Skin of body (tissue), 1 donor: ENCODE measurements at regions not wholly inside any gene's neighbourhood (a gene's known extent, or its start where the extent isn't known, plus 50 kb on each side); places are given as distances from the start of the nearest gene placed in this dataset.
A peak's percentile ranks its signal among the peaks of the same experiment; 100 is the strongest.
"Not testable (repeated sequence)": the region's sequence is repeated elsewhere in the genome, so short reads cannot be mapped to it uniquely, and the experiment has no call there.

ENCODE experiments used
- DNase-seq: peaks from one replicate; lab custom pipeline; 2025; lab: John Stamatoyannopoulos, UW

GRCh38 chr5:1999794-2000193 lies 117.1 kb upstream of the IRX4 start:
- no peak for DNase-seq

GRCh38 chr5:1998716-1999317 lies 116.1 kb upstream of the IRX4 start:
- DNase-seq = peak; percentile 61

GRCh38 chr5:1998348-1998669 lies 115.6 kb upstream of the IRX4 start:
- DNase-seq = no peak

- DNase-seq = no peak
Measured at GRCh38 chr5:1997640-1998347, 115.1 kb upstream of the IRX4 start.

DNA sequence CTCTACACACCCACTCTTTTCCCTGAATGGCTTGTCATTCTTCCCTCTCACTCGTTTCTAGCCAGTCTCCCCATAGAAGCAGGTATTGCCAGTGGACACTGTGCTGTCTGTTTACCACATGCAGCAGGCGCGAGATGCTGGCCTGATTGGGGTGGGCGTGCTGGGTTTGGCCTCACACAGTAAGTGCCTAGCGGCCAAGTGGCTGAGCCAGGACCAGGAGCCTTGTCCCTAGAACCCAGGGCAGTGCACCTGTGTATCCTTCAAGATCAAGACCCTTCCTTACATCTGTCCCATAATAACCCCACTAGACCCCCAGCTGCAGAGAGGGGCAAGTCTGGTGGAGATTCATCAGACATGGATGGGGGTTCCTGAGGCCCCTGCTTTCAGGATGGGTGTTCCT lies 112.8 kb upstream of the IRX4 start:
- DNase-seq = no peak

DNA sequence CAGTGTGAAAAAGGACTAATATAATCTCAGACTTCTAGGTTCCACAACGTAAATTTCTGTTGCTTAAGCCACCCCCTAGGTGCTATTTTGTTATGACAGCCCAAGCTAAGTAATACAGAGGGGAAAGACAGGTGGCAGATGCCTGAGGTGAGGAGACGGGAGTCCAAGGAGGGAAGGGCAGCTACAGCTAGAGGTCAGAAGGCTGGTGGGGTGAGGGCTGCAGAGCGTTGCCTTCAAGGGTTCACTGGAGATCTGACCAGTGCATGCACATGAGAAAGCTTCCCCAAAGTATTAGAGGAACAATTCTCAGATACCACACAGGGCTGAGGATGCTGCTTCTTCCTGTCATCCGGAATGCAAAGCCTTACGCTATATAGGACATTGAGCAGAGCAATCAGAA lies 104.7 kb upstream of the IRX4 start:
- DNase-seq = no peak

DNA sequence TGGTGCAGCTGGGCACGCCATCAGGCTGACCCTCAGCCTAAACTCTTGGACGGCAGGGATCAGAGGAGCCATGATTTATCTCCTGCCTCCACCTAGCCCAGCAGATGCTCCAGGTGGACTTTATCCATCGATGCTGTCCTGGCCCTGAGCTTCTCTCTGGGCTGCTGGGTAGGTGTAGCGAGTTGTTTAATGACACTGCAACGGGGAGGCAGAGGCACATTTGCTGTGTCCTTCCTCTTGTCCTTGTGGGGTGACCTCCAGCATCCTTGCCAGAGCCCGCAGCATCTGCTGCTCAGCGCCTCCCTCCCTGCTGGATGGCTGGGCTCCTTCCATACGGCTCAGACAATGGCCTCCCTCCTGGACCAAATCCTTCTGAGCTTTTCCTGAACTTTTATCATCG lies 103.1 kb upstream of the IRX4 start:
- DNase-seq = no peak

- no peak for DNase-seq
Measured at GRCh38 chr5:1983919-1984695, 101.4 kb upstream of the IRX4 start.

DNA sequence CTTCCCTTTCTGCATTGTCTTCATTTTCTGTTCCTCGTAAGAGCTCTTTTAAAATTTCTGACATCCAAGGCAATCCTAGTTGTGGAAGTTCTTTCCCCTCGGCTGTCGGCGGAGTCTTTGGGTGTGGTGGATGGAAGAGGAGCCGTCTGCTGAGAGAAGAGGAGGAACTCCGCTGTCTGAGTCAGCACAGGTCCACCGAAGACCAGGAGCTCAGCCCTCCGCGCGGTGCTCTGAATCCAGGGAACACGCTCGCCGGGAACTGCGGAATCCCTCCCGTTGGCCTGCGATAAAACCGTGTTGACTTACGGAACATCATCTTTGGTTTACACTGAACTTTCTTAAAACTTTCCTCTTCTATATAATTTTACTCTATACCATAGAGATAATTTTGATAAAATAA lies 100.7 kb upstream of the IRX4 start:
- no peak for DNase-seq

GRCh38 chr5:1982561-1982960 lies 99.8 kb upstream of the IRX4 start:
- not testable (repeated sequence) for DNase-seq

DNA sequence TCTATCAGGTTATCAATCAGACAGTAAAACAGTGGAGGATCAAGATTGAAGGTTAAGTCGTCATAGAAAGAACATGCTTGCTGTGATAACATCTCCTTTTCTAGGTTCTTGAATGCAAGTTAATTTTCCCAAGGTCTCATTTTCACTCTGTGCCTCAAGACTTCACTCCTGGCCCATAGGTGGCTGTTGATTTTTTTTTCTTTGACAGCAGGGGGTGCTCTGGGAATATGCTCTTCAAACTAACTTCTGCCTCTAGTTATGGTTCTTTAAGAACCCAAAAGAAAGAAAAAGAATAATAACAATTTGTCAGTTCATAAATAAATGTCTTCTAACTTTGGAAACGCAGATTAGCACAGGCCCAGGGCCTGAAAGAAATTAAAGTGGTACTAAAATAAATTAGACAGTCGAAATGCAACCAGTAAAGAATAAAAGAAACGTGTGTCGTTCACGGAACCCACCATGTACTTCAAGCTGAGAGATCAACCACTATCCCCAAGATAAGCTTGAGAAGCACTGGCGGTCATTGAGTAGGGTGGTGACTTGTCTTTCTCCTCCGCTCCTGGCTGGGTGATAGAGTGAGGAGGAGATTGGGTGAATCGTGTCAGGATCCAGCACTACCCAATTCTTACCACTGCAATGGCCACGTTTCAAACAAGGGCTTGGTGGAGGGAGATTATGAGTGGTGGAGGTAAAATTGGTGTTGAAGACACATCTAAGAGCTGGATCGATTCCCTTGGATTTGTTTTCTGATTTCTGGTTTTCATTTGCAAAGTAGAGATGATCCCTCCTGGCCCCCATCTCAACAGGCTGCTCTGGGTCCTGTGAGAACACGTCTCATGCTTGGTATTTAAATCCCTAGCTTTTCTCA lies 93.4 kb upstream of the IRX4 start:
- DNase-seq = no peak

DNA sequence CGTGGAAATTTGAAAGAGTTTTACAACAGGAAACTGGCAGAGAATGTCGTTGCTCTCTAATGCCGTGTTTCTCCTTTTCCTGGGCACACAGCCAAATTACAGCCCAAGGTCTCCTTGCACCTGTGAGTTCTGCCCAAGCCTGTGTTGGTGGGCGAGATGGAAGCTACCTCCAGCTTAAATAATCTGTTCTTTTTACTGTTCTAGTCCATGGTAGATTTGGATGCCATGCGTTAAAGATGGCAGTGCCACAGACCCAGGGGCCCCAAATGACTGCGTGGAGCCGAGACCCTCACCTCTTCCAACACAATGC lies 92.6 kb upstream of the IRX4 start:
- no peak for DNase-seq

GRCh38 chr5:1974501-1975405 lies 92.0 kb upstream of the IRX4 start:
- DNase-seq = no peak

- no peak for DNase-seq
Measured at GRCh38 chr5:1974081-1974480, 91.4 kb upstream of the IRX4 start.

GRCh38 chr5:1973391-1974013 lies 90.8 kb upstream of the IRX4 start:
- no peak for DNase-seq

DNA sequence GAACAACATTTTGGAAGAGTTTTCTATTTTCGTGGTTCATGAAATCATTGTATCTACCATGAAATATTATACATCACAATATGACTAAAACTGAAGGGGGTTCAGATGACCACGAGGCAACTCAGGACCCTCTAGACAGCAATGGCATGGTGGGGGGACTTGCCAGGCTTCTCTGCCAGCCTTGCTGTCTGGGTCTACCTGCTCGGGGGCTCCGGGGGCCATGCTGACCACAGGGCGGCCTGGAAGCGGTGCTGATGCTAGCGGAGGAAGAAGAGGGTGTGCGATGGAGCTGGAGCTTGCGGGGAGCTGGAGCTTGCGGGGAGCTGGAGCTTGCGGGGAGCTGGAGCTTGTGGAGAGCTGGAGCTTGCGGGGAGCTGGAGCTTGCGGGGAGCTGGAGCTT lies 89.2 kb upstream of the IRX4 start:
- DNase-seq = no peak

DNA sequence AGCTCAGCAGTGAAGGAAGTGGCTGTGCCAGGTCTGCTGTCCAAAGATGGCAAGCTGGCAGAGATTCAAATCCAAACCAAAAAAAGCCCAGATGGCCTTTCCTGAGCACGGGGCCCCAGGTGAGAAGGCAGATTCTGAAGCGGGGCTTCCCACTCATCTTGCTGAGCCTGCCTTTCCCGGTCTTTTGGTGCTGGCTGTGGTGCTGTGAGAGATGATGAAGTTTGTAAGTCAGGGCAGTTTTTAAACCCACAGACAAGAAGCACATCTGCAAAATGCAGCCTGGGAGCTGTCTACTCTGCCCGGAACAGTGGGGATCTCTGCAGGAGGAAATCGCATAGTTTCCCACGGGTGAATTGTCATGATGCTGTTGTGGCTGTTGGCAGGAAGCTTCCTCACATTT lies 85.0 kb upstream of the IRX4 start:
- peak; percentile 62 for DNase-seq

GRCh38 chr5:1966461-1966860 lies 83.7 kb upstream of the IRX4 start:
- DNase-seq = no peak

- DNase-seq = no peak
Measured at GRCh38 chr5:1965925-1966324, 83.2 kb upstream of the IRX4 start.

DNA sequence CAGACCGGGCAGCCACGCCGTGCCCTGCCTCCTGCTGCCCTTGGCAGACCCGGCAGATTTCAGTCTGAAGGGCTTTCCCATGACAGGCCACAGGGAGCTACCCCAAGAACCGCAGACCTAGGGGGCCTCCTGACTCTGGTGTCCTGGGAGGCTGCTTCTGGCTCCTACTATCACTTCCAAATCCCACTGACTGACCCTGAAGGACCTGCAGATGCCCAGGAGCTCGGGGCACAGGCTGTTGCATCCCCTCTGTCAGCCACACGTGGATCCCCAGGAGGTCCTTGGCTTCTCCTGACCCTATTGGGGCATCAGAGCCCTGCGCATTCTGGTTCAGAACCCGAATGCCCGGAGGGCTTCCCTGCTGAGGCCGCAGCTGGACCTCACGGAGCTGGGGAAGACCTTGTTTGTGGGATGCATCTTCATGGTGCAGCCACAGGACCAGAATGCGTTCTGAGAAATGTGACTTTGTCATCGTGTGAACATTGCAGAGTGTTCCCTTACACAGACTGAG lies 81.3 kb upstream of the IRX4 start:
- no peak for DNase-seq
